NCI-H526 (cell line): ENCODE measurements at regions not wholly inside any gene's neighbourhood (a gene's known extent, or its start where the extent isn't known, plus 50 kb on each side); places are given as distances from the start of the nearest gene placed in this dataset.

ENCODE experiments used
- DNase-seq, 2 experiments: peaks; one replicate each; lab custom pipeline; 2025; lab: John Stamatoyannopoulos, UW

DNA sequence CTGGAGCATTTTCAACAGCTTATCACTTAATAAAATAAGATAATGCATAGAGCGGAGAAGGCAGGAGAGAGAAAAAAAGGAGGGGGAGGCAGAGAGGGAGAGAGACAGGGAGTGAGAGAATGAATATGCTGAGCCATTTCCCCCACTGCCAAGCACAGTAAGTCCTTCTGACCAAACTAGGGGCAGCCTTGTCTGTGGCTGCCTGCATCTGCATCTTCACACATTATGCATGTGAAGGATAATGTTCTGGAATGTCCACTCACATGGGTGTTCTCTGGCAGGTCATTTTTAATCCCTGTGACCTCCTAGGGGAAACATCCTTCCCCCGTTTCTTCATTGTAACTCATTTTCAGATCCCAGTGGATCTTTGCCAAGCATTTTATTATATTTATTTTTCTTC, 269.3 kb downstream of the FOXA2 start:
- DNase-seq: no peak

GRCh38 chr20:22312744-22313346, 271.5 kb downstream of the FOXA2 start:
- peak in 1 of 2 experiments; percentile 68 for DNase-seq

DNA sequence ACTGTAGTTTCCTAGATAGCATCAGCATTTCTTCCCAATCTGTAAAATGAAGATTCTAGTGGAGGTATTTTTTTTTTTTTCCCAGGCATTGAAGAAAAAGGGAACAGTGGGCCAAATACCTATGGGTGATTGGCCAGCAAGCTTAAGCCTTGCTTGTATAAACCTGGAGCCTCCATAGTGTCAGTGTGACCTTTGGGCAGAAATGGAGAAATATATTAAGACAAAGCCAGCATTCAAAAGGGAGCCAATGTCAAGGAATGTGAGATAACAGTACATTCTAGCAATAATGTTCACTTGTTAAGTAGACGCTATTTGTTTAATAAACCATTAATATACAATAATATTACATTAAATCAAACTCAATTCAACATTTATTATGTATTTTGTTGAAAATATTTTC, 275.4 kb downstream of the FOXA2 start:
- DNase-seq: no peak

DNA sequence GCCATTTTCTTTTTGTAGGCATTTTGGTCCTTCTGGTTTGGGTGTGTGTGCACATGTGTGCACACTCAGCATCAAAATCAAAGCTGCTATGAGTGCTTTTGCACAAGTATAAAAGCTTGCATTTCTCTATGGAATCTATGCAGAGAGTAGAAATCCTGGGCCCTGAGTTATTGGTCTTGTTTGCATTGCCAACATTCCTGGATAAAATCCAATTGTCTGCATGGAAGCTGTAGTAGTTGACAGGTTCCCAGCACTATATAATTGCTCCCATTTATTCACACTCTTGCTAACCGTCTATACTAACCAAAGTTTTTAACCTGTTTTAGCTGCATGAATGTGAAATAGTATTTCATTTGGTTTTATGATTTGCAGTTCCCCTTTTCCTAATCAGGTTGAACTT, 277.0 kb downstream of the FOXA2 start:
- no peak for DNase-seq

GRCh38 chr20:22305381-22305780, 279.0 kb downstream of the FOXA2 start:
- DNase-seq: no peak

DNA sequence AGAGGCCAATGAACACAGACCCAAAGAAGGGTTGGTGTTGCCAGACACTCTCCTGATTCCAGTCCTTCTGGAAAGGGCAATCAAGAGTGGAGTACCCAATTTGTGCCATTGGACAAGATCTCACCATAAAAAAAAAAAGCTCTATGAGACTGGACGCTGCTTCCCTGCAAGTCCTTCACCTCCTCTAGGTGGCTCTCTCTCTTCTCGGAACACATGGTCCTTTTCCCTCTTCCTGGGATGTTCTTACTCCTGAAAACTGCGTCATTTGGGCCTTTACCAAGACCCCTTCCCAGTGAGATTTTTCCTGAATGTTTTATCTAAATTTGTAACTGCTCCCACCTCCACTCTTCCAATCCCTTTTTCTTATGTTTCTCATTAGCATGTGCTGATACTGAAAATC, 280.8 kb downstream of the FOXA2 start:
- DNase-seq: peak in 1 of 2 experiments; percentile 29

DNA sequence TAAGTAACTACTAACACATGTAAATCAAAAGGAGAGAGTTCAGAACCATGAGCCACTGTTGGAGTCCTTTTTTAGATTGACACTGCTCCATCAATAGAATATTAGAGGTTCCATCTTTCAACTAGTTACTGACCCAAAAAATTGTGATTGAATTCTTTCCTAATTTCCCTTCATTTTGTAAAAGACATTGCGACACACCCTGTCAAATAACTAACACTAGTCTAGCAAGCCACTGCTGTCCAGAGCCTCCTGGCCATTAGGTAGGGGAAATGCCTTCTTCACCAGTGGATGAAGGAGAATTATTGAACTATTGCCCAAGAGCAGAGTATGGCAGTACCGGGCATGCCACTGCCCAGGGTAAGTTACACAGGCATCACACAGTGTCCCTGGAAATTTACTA, 282.3 kb downstream of the FOXA2 start:
- DNase-seq: no peak

DNA sequence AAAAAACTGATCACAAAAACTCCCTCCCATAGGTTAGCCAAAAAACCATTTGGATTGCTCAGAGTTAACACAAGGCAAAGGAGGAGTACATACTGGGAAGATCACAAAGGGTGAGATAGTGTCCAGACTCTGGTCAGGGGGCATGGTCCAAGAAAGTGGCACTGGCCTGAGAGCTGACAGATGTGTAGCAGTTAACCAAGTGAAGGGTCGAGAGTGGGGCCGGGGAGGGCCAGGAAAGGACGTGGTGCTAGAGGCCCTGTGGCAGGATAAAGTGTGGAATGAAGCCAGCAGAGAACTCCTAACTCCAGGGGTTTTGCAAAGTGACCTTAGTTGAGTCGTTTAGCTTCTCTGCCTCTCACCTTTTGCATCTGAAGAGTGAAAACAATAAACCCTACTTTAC, 290.5 kb downstream of the FOXA2 start:
- DNase-seq: no peak

GRCh38 chr20:22289442-22289841, 294.9 kb downstream of the FOXA2 start:
- no peak for DNase-seq

DNA sequence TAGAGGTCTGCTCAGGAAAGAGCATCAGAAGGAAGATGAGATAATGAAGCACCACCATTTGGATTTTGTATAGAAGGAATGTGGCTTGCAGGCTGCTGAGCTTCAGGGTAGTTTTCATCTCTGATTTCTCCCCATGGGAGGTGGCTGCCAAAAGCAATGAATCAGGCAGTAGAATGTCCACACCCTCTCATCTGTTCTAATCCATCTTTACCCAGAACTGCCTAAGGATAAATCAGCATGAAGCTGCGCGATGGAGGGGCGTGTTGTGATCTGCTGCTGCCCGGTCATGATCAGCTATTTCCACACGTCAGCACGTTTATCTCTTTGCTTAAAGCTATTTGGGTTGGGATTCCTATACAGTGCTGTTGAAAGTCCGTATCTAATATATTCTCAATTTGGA, 295.4 kb downstream of the FOXA2 start:
- DNase-seq: no peak

GRCh38 chr20:22288156-22288555, 296.2 kb downstream of the FOXA2 start:
- no peak for DNase-seq

- peak in 1 of 2 experiments; percentile 16 for DNase-seq
Observed at GRCh38 chr20:22285555-22285954, 298.8 kb downstream of the FOXA2 start.

- DNase-seq: no peak
Observed at GRCh38 chr20:22282696-22283095, 301.7 kb downstream of the FOXA2 start.

DNA sequence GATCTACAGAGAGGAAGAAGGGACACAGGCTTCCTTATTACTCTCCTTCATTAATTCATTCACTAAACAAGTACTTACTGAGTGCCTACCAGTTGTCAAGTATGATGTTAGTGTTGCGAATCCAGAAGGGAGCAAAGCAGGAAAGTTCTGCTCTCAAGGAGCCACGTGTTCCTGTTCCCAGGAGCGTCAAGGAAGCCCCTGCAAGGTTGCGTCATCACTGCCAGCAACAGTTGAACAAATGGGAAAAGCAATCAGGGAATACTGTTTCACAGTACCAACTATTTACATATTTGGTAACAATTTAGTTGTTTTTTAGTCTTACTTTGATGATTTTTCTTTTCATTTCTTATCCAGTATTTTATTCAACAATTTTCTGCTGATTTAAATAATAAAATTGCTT, 310.0 kb downstream of the FOXA2 start:
- DNase-seq: no peak

DNA sequence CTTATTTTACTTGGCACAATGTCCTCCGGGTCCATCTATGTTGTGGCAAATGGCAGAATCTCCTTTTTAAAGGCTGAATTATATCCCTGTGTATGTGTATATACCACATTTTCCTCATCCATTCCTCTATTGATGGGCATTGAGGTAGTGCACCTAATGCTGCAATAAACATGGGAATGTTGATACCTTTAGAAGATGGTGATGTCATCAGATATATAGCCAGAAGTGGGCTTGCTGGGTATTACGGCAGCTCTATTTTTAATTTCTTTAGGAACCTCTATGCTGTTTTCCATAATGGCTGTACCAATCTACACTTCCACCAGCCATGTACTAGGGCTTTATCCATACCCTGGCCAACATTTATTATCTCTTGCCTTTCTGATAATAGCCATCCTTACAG, 315.7 kb downstream of the FOXA2 start:
- DNase-seq: no peak

DNA sequence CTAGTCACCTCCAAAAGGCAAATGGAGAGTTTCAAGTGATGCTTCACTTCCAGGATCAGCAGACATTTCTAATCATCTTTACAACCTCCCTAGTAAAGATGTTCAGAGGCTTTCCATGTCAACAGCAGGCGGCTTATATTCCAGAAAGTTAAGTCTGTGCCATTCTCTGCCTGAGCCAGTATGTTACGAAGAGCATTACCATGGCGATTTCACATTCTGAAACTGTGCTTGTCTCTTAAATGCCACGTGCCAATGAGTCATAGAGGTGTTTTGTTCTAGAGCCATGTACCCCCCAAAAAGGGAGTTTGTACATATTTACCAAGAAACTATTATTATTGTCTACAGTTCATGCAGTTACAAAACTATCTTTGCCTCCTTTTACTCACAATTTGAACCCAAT, 319.5 kb downstream of the FOXA2 start:
- no peak for DNase-seq

DNA sequence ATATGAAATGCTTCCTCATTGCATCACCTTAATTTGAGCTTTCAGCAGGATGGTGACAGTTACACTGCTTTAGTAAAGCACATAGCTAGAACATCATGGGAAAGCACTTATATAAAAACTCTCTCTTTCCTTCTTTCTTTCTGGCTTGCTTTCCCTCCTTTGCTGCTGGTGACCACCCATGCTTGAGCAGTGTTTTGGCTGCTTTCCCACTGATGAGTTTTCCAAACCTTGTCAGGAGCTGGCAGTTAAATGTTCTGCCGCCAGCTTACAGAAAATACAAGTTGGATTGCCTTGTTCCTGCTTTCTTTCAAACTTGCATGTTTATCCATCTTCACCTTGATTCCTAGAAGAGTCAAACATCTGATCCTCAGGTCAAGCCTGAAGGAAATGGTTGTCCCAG, 323.9 kb downstream of the FOXA2 start:
- DNase-seq: no peak

DNA sequence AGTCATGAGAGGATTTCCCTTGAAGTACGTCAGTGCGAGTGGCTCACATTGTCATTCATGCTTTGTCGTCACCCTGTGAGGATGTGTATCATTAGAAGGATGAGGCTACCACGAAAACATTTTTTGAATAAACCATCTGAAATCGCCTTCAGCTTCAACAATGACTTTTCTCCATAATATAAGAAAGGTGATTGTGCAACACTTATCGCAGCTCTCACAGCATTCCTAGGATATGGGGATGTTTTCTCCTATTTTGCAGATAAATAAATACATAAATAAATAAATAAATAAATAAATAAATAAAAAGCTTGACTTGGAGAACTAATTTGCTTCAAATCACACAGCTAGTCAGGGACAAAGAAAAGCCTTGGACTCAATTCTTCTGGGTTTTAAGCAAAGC, 326.5 kb downstream of the FOXA2 start:
- DNase-seq: no peak

GRCh38 chr20:22248051-22248667, 336.2 kb downstream of the FOXA2 start:
- peak; percentile 8 to 55 for DNase-seq

GRCh38 chr20:22245139-22245538, 339.2 kb downstream of the FOXA2 start:
- DNase-seq: no peak

GRCh38 chr20:22243067-22243466, 341.3 kb downstream of the FOXA2 start:
- DNase-seq: no peak

DNA sequence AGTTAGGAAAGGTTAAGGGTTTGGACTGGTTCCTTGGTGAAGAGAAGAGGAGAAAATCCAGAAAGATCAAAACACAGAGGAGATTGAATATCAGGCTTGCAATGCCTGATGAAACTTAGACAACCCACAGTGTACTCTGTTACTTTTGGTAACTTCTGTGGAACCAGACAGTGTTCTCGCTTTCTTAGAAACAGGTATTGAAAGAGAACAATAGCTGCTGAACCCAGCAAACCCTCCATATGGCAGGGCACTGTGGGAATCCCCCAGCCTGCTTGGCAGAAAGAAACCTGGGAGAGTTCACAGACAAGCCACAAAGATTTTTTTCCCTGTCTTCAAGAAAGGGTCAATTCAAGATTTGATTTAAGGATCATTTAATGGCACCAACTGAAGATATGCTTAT, 342.8 kb downstream of the FOXA2 start:
- no peak for DNase-seq

DNA sequence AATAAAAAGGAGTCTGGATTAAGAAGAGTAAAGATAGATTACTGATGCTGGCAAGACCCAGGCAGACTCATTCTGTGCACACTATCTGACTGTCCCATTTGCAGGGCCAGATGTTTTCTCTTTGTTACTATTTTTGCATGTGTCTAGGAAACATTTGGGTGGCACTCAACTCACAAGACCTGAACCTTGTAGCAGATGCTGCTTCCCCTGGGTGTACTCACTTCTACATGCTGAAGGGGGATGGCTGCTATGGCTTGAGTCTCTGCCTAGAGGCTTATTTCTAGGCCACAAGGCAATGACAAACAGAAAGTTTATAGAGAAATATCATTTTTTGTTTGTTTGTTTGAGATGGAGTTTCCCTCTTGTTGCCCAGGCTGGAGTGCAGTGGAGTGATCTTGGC, 351.4 kb downstream of the FOXA2 start:
- no peak for DNase-seq

- DNase-seq: no peak
Observed at GRCh38 chr20:22232473-22232872, 351.9 kb downstream of the FOXA2 start.
